ENCODE measurements at regions not wholly inside any gene's neighbourhood (a gene's known extent, or its start where the extent isn't known, plus 50 kb on each side); places are given as distances from the start of the nearest gene placed in this dataset.

- no peak overlapping the region for H3K4me3 ChIP-seq (ENCODE audit: low read depth, low read length)
- DNase-seq (ENCODE audit: low read depth): no peak
- TF ChIP-seq CTCF (IDR thresholded peaks at IDR 0.05; ENCODE audit: insufficient read depth, low read depth, low read length, missing control alignments): no peak
These were observed 149.2 kb upstream of the LINGO1 start for GRCh38 chr15:77781946-77782240.

- TF ChIP-seq CTCF (IDR thresholded peaks at IDR 0.05; ENCODE audit: insufficient read depth, low read depth, low read length, missing control alignments): no peak
- no peak for DNase-seq (ENCODE audit: low read depth)
- no peak overlapping the region for H3K4me3 ChIP-seq (ENCODE audit: low read depth, low read length)
These were observed 148.6 kb upstream of the LINGO1 start for GRCh38 chr15:77781151-77781945.

- DNase-seq (ENCODE audit: low read depth): no peak
- no peak overlapping the region for H3K4me3 ChIP-seq (ENCODE audit: low read depth, low read length)
- no peak for TF ChIP-seq CTCF (IDR thresholded peaks at IDR 0.05; ENCODE audit: insufficient read depth, low read depth, low read length, missing control alignments)
These were observed 146.1 kb upstream of the LINGO1 start for GRCh38 chr15:77778802-77779201.

- H3K4me3 ChIP-seq (ENCODE audit: low read depth, low read length): no peak overlapping the region
- TF ChIP-seq CTCF (IDR thresholded peaks at IDR 0.05; ENCODE audit: insufficient read depth, low read depth, low read length, missing control alignments): no peak
- no peak for DNase-seq (ENCODE audit: low read depth)
These were observed 143.1 kb upstream of the LINGO1 start for GRCh38 chr15:77775837-77776236.

GRCh38 chr15:77775373-77775772 lies 142.7 kb upstream of the LINGO1 start:
- no peak overlapping the region for H3K4me3 ChIP-seq (ENCODE audit: low read depth, low read length)
- TF ChIP-seq CTCF (IDR thresholded peaks at IDR 0.05; ENCODE audit: insufficient read depth, low read depth, low read length, missing control alignments): no peak
- no peak for DNase-seq (ENCODE audit: low read depth)

- no peak overlapping the region for H3K4me3 ChIP-seq (ENCODE audit: low read depth, low read length)
- no peak for TF ChIP-seq CTCF (IDR thresholded peaks at IDR 0.05; ENCODE audit: insufficient read depth, low read depth, low read length, missing control alignments)
- DNase-seq (ENCODE audit: low read depth): no peak
These were observed 141.6 kb upstream of the LINGO1 start for GRCh38 chr15:77774350-77774749.

GRCh38 chr15:77773903-77774302 lies 141.2 kb upstream of the LINGO1 start:
- no peak for TF ChIP-seq CTCF (IDR thresholded peaks at IDR 0.05; ENCODE audit: insufficient read depth, low read depth, low read length, missing control alignments)
- no peak for DNase-seq (ENCODE audit: low read depth)
- H3K4me3 ChIP-seq (ENCODE audit: low read depth, low read length): no peak overlapping the region

Data from GM12865 (cell line).